WTC11 (cell line): ENCODE measurements at regions not wholly inside any gene's neighbourhood (a gene's known extent, or its start where the extent isn't known, plus 50 kb on each side); places are given as distances from the start of the nearest gene placed in this dataset.

Experiments used
- ATAC-seq: fragments of 200-7000 bp; cut with Tn5 transposase; 2 replicates; pipeline ENCODE4 v1.10.0; 2021; ENCODE audit warnings: mild to moderate bottlenecking, moderate library complexity
- CTCF ChIA-PET: fragments of 300-600 bp; sonication (Branson Sonifier 250); formaldehyde crosslinking; loops from one replicate; lab custom pipeline; 2021; ENCODE audit warnings: antibody characterized with exemption; lab: Charles Lee
- POLR2A ChIA-PET: fragments of 350-600 bp; sonication (Branson Sonifier 250); formaldehyde crosslinking; loops from one replicate; lab custom pipeline; 2021; ENCODE audit warnings: antibody characterized with exemption; lab: Charles Lee
- DNase-seq: peaks from one replicate; pipeline ENCODE4 v3.0.0; 2021; ENCODE audit warnings: low spot score
- H3K27ac Mint-ChIP-seq: 2 replicates; pipeline ENCODE4 v1.8.0; 2021; ENCODE audit warnings: mixed read lengths
- H3K27me3 Mint-ChIP-seq: 2 replicates; pipeline ENCODE4 v1.8.0; 2021; ENCODE audit warnings: low read depth, mild to moderate bottlenecking, moderate library complexity, mixed read lengths
- H3K36me3 Mint-ChIP-seq: 2 replicates; pipeline ENCODE4 v1.8.0; 2021; ENCODE audit warnings: mixed read lengths
- H3K4me1 Mint-ChIP-seq: 2 replicates; pipeline ENCODE4 v1.8.0; 2022; ENCODE audit warnings: mixed read lengths
- H3K4me3 Mint-ChIP-seq: 2 replicates; pipeline ENCODE4 v1.8.0; 2021; ENCODE audit warnings: mild to moderate bottlenecking, moderate library complexity, mixed read lengths
- H3K9me3 Mint-ChIP-seq: 2 replicates; pipeline ENCODE4 v1.8.0; 2021; ENCODE audit warnings: mixed read lengths
- EMX1 ChIP-seq: fragments of 250-450 bp; sonication (Bioruptor Pico); IDR thresholded peaks from 2 replicates; pipeline ENCODE4 v1.8.0; 2021; ENCODE audit warnings: mild to moderate bottlenecking
- FOXJ3 ChIP-seq: sonication (generic); formaldehyde crosslinking; IDR thresholded peaks from 2 replicates; pipeline ENCODE4 v1.9.0; 2021; ENCODE audit warnings: missing genetic modification reagents, mild to moderate bottlenecking, borderline replicate concordance
- FOXK1 ChIP-seq: sonication (generic); formaldehyde crosslinking; IDR thresholded peaks from 2 replicates; pipeline ENCODE4 v1.8.0; 2022; ENCODE audit warnings: mild to moderate bottlenecking, moderate library complexity, missing genetic modification reagents
- JAZF1 ChIP-seq: fragments of 250-450 bp; sonication (Bioruptor Pico); IDR thresholded peaks from 2 replicates; pipeline ENCODE4 v1.9.0; 2021; ENCODE audit warnings: moderate library complexity, mild to moderate bottlenecking, inconsistent platforms
- MXD4 ChIP-seq: fragments of 250-450 bp; sonication (Bioruptor Pico); IDR thresholded peaks from 2 replicates; pipeline ENCODE4 v1.8.0; 2021; ENCODE audit warnings: mild to moderate bottlenecking, moderate library complexity, borderline replicate concordance
- NFATC4 ChIP-seq: fragments of 250-450 bp; sonication (Bioruptor Pico); IDR thresholded peaks from 2 replicates; pipeline ENCODE4 v1.9.0; 2021; ENCODE audit warnings: mild to moderate bottlenecking
- NR3C1 ChIP-seq: sonication (generic); formaldehyde crosslinking; conservative IDR thresholded peaks from 2 replicates; pipeline ENCODE4 v1.8.1; 2023; ENCODE audit warnings: low read depth, mild to moderate bottlenecking, missing genetic modification reagents
- OVOL2 ChIP-seq: fragments of 250-450 bp; sonication (Bioruptor Pico); IDR thresholded peaks from 2 replicates; pipeline ENCODE4 v1.9.0; 2021; ENCODE audit warnings: mild to moderate bottlenecking, borderline replicate concordance
- RELA ChIP-seq: sonication (generic); formaldehyde crosslinking; IDR thresholded peaks from 2 replicates; pipeline ENCODE4 v1.8.1; 2022; ENCODE audit warnings: missing genetic modification reagents, mild to moderate bottlenecking, borderline replicate concordance
- RORB ChIP-seq: fragments of 250-450 bp; sonication (Bioruptor Pico); IDR thresholded peaks from 2 replicates; pipeline ENCODE4 v1.9.0; 2021; ENCODE audit warnings: mild to moderate bottlenecking
- SMAD4 ChIP-seq: sonication (generic); formaldehyde crosslinking; IDR thresholded peaks from 2 replicates; pipeline ENCODE4 v1.8.0; 2022; ENCODE audit warnings: mild to moderate bottlenecking, missing genetic modification reagents
- TEAD4 ChIP-seq: sonication (generic); formaldehyde crosslinking; IDR thresholded peaks from 2 replicates; pipeline ENCODE4 v1.8.0; 2022; ENCODE audit warnings: mild to moderate bottlenecking, missing genetic modification reagents
- ZBTB21 ChIP-seq: sonication (generic); formaldehyde crosslinking; IDR thresholded peaks from 2 replicates; pipeline ENCODE4 v1.8.1; 2023; ENCODE audit warnings: mild to moderate bottlenecking, missing genetic modification reagents, borderline replicate concordance
- ZNF219 ChIP-seq: sonication (generic); formaldehyde crosslinking; IDR thresholded peaks from 2 replicates; pipeline ENCODE4 v1.8.0; 2023; ENCODE audit warnings: missing genetic modification reagents, mild to moderate bottlenecking, borderline replicate concordance
- ZNF263 ChIP-seq: sonication (generic); formaldehyde crosslinking; IDR thresholded peaks from 2 replicates; pipeline ENCODE4 v1.8.1; 2022; ENCODE audit warnings: low read depth, mild to moderate bottlenecking, moderate library complexity, missing genetic modification reagents
- ZNF317 ChIP-seq: sonication (generic); formaldehyde crosslinking; IDR thresholded peaks from 2 replicates; pipeline ENCODE4 v1.8.1; 2023; ENCODE audit warnings: low read depth, mild to moderate bottlenecking, moderate library complexity, missing genetic modification reagents, borderline replicate concordance
- ZNF425 ChIP-seq: fragments of 250-450 bp; sonication (Bioruptor Pico); conservative IDR thresholded peaks from 2 replicates; pipeline ENCODE4 v1.9.0; 2021; ENCODE audit warnings: mild to moderate bottlenecking
- TF ChIP-seq, protein P1 (sequence below): sonication (generic); formaldehyde crosslinking; IDR thresholded peaks from 2 replicates; pipeline ENCODE4 v1.8.1; 2022; ENCODE audit warnings: mild to moderate bottlenecking, missing genetic modification reagents, moderate library complexity, borderline replicate concordance
- TF ChIP-seq, protein P2 (sequence below): fragments of 250-450 bp; sonication (Bioruptor Pico); IDR thresholded peaks from 2 replicates; pipeline ENCODE4 v1.8.0; 2021; ENCODE audit warnings: mild to moderate bottlenecking
- TF ChIP-seq, protein P3 (sequence below): sonication (generic); formaldehyde crosslinking; IDR thresholded peaks from 2 replicates; pipeline ENCODE4 v1.8.1; 2023; ENCODE audit warnings: mild to moderate bottlenecking, missing genetic modification reagents, moderate library complexity

DNA sequence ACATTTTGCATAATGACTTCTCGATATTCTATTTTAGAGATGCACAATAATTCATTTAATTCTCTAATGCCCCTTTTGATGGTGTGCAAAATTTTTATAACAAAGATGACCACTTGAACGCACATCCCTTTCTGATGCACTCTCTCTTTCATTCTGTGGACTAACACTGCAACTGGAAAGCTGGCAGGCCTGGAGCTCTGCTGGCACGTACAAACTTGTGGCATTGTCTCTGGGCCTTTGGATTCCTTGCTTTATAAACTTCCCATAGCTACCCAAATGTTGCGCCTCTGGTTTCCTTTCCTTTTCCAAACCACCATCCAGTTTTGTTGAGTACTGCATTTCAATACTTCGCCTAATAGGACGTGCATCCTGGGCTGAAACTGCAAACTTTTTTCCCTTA lies 194.5 kb upstream of the CFAP20DC start:
- no peak for ATAC-seq
- Mint-ChIP-seq H3K27ac (no peak overlapping the region), H3K27me3 (no peaks in the 10 kb centered on the region), H3K9me3 (peaks cover 7% of the 10 kb centered on the region), H3K4me1 (peaks cover 14% of the 10 kb centered on the region), H3K36me3 (no peaks in the 10 kb centered on the region)
- TF ChIP-seq MXD4 (CRISPR knock-in tag): no peak
- TF ChIP-seq ZNF425 (CRISPR knock-in tag): no peak
- TF ChIP-seq TEAD4 (CRISPR knock-in tag): no peak
- no peak for TF ChIP-seq NR3C1
- no peak for TF ChIP-seq NFATC4 (CRISPR knock-in tag)
- TF ChIP-seq, all 79 proteins: peak for 0
- ChIA-PET CTCF (no interaction called here), POLR2A (no interaction called here)
- H3K4me3 Mint-ChIP-seq: no peak overlapping the region
- no peak for DNase-seq

DNA sequence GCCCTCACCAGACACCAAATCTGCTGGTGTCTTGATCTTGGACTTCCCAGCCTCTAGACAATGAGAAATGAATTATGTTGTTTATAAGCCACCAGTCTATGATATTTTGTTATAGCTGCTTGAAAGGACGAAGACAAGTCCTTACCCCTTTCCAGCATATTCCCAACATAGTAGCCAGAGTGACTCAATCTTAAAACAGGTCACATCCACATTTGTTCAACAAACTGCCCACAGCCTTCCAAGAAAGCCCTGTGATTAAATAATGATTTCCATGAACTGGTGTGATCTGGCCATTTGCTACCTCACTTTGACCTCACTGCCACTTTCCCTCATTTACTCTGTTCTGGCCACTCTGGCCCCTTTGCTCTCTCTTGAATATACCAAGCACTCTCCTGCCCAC lies 193.7 kb upstream of the CFAP20DC start:
- DNase-seq (no peak), ATAC-seq (no peak)
- Mint-ChIP-seq H3K27ac (no peak overlapping the region), H3K9me3 (peaks cover 15% of the 10 kb centered on the region), H3K4me3 (no peak overlapping the region), H3K36me3 (no peaks in the 10 kb centered on the region), H3K4me1 (peaks cover 14% of the 10 kb centered on the region), H3K27me3 (no peaks in the 10 kb centered on the region)
- TF ChIP-seq, protein P1, sequence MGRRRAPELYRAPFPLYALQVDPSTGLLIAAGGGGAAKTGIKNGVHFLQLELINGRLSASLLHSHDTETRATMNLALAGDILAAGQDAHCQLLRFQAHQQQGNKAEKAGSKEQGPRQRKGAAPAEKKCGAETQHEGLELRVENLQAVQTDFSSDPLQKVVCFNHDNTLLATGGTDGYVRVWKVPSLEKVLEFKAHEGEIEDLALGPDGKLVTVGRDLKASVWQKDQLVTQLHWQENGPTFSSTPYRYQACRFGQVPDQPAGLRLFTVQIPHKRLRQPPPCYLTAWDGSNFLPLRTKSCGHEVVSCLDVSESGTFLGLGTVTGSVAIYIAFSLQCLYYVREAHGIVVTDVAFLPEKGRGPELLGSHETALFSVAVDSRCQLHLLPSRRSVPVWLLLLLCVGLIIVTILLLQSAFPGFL (CRISPR knock-in tag): no peak
- TF ChIP-seq EMX1 (CRISPR knock-in tag): no peak
- TF ChIP-seq RELA (CRISPR knock-in tag): no peak
- no peak for TF ChIP-seq FOXK1
- TF ChIP-seq ZBTB21 (CRISPR knock-in tag): no peak
- TF ChIP-seq SMAD4 (CRISPR knock-in tag): no peak
- no peak for TF ChIP-seq ZNF263 (CRISPR knock-in tag)
- TF ChIP-seq OVOL2: no peak
- no peak for TF ChIP-seq ZNF219
- TF ChIP-seq ZNF317 (CRISPR knock-in tag): no peak
- TF ChIP-seq, protein P2, sequence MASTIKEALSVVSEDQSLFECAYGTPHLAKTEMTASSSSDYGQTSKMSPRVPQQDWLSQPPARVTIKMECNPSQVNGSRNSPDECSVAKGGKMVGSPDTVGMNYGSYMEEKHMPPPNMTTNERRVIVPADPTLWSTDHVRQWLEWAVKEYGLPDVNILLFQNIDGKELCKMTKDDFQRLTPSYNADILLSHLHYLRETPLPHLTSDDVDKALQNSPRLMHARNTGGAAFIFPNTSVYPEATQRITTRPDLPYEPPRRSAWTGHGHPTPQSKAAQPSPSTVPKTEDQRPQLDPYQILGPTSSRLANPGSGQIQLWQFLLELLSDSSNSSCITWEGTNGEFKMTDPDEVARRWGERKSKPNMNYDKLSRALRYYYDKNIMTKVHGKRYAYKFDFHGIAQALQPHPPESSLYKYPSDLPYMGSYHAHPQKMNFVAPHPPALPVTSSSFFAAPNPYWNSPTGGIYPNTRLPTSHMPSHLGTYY (CRISPR knock-in tag): no peak
- no peak for TF ChIP-seq MXD4 (CRISPR knock-in tag)
- TF ChIP-seq, protein P3, sequence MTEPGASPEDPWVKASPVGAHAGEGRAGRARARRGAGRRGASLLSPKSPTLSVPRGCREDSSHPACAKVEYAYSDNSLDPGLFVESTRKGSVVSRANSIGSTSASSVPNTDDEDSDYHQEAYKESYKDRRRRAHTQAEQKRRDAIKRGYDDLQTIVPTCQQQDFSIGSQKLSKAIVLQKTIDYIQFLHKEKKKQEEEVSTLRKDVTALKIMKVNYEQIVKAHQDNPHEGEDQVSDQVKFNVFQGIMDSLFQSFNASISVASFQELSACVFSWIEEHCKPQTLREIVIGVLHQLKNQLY (CRISPR knock-in tag): no peak
- TF ChIP-seq RORB (CRISPR knock-in tag): no peak
- TF ChIP-seq JAZF1: no peak
- no peak for TF ChIP-seq FOXJ3 (CRISPR knock-in tag)
- ChIA-PET CTCF (no interaction called here), POLR2A (no interaction called here)
